ENCODE measurements at regions not wholly inside any gene's neighbourhood (a gene's known extent, or its start where the extent isn't known, plus 50 kb on each side); places are given as distances from the start of the nearest gene placed in this dataset.
"Not testable (repeated sequence)": the region's sequence is repeated elsewhere in the genome, so short reads cannot be mapped to it uniquely, and the experiment has no call there.

GRCh38 chr1:56133522-56134472, 445.6 kb downstream of the PLPP3 start:
- no peaks in the 10 kb centered on the region for H3K27me3 Mint-ChIP-seq (ENCODE audit: low read depth)
- H3K4me3 Mint-ChIP-seq: no peak overlapping the region
- H3K4me1 Mint-ChIP-seq (ENCODE audit: low read depth): no peaks in the 10 kb centered on the region
- DNase-seq (no peak), ATAC-seq (no peak)
- H3K9me3 Mint-ChIP-seq: no peaks in the 10 kb centered on the region
- H3K36me3 Mint-ChIP-seq (ENCODE audit: insufficient read depth): no peaks in the 10 kb centered on the region

- H3K4me1 Mint-ChIP-seq (ENCODE audit: low read depth): no peaks in the 10 kb centered on the region
- DNase-seq (no peak), ATAC-seq (no peak)
- no peak overlapping the region for H3K4me3 Mint-ChIP-seq
- H3K9me3 Mint-ChIP-seq: no peaks in the 10 kb centered on the region
- no peaks in the 10 kb centered on the region for H3K36me3 Mint-ChIP-seq (ENCODE audit: insufficient read depth)
- H3K27me3 Mint-ChIP-seq (ENCODE audit: low read depth): no peaks in the 10 kb centered on the region
Measured at GRCh38 chr1:56132520-56132919, 446.8 kb downstream of the PLPP3 start.

- no peak for DNase-seq
- no peaks in the 10 kb centered on the region for H3K27me3 Mint-ChIP-seq (ENCODE audit: low read depth)
- no peak for ATAC-seq
Measured at GRCh38 chr1:56129837-56130236, 449.5 kb downstream of the PLPP3 start.

GRCh38 chr1:56125316-56125715, 454.0 kb downstream of the PLPP3 start:
- peaks cover 11% of the 10 kb centered on the region for H3K9me3 Mint-ChIP-seq

More at GRCh38 chr1:56129837-56130236, 449.5 kb downstream of the PLPP3 start:
- H3K36me3 Mint-ChIP-seq (ENCODE audit: insufficient read depth): no peaks in the 10 kb centered on the region
- H3K4me1 Mint-ChIP-seq (ENCODE audit: low read depth): no peaks in the 10 kb centered on the region
- no peak overlapping the region for H3K4me3 Mint-ChIP-seq
- H3K9me3 Mint-ChIP-seq: no peaks in the 10 kb centered on the region

GRCh38 chr1:56123826-56124225, 455.5 kb downstream of the PLPP3 start:
- Mint-ChIP-seq H3K9me3 (peaks cover 11% of the 10 kb centered on the region), H3K4me1 (ENCODE audit: low read depth) (no peaks in the 10 kb centered on the region), H3K4me3 (no peak overlapping the region), H3K27me3 (ENCODE audit: low read depth) (no peaks in the 10 kb centered on the region), H3K36me3 (ENCODE audit: insufficient read depth) (no peaks in the 10 kb centered on the region)
- no peak for ATAC-seq
- no peak for DNase-seq

More at GRCh38 chr1:56125316-56125715, 454.0 kb downstream of the PLPP3 start:
- ATAC-seq: no peak
- H3K27me3 Mint-ChIP-seq (ENCODE audit: low read depth): no peaks in the 10 kb centered on the region
- no peak overlapping the region for H3K4me3 Mint-ChIP-seq
- no peaks in the 10 kb centered on the region for H3K36me3 Mint-ChIP-seq (ENCODE audit: insufficient read depth)
- H3K4me1 Mint-ChIP-seq (ENCODE audit: low read depth): no peaks in the 10 kb centered on the region
- no peak for DNase-seq

- peaks cover 11% of the 10 kb centered on the region for H3K9me3 Mint-ChIP-seq
- no peak for DNase-seq
- H3K27me3 Mint-ChIP-seq (ENCODE audit: low read depth): no peaks in the 10 kb centered on the region
- no peaks in the 10 kb centered on the region for H3K4me1 Mint-ChIP-seq (ENCODE audit: low read depth)
- no peak for ATAC-seq
- no peaks in the 10 kb centered on the region for H3K36me3 Mint-ChIP-seq (ENCODE audit: insufficient read depth)
- no peak overlapping the region for H3K4me3 Mint-ChIP-seq
Measured at GRCh38 chr1:56123421-56123820, 455.9 kb downstream of the PLPP3 start.

- no peaks in the 10 kb centered on the region for H3K4me1 Mint-ChIP-seq (ENCODE audit: low read depth)
Measured at GRCh38 chr1:56120021-56120420, 459.3 kb downstream of the PLPP3 start.

GRCh38 chr1:56118676-56119075, 460.7 kb downstream of the PLPP3 start:
- not testable (repeated sequence) for H3K4me3 Mint-ChIP-seq; H3K36me3 Mint-ChIP-seq (ENCODE audit: insufficient read depth); DNase-seq; ATAC-seq; H3K27me3 Mint-ChIP-seq (ENCODE audit: low read depth); H3K4me1 Mint-ChIP-seq (ENCODE audit: low read depth)
- peaks cover 20% of the 10 kb centered on the region for H3K9me3 Mint-ChIP-seq

More at GRCh38 chr1:56120021-56120420, 459.3 kb downstream of the PLPP3 start:
- H3K9me3 Mint-ChIP-seq: peaks cover 20% of the 10 kb centered on the region
- H3K4me3 Mint-ChIP-seq: no peak overlapping the region
- H3K36me3 Mint-ChIP-seq (ENCODE audit: insufficient read depth): no peaks in the 10 kb centered on the region
- H3K27me3 Mint-ChIP-seq (ENCODE audit: low read depth): no peaks in the 10 kb centered on the region
- no peak for ATAC-seq
- DNase-seq: no peak

- DNase-seq: no peak
- no peaks in the 10 kb centered on the region for H3K4me1 Mint-ChIP-seq (ENCODE audit: low read depth)
- no peaks in the 10 kb centered on the region for H3K27me3 Mint-ChIP-seq (ENCODE audit: low read depth)
- no peaks in the 10 kb centered on the region for H3K36me3 Mint-ChIP-seq (ENCODE audit: insufficient read depth)
- peaks cover 9% of the 10 kb centered on the region for H3K9me3 Mint-ChIP-seq
- no peak for ATAC-seq
- H3K4me3 Mint-ChIP-seq: no peak overlapping the region
Measured at GRCh38 chr1:56115701-56116100, 463.7 kb downstream of the PLPP3 start.

GRCh38 chr1:56113679-56114078, 465.7 kb downstream of the PLPP3 start:
- peaks cover 9% of the 10 kb centered on the region for H3K9me3 Mint-ChIP-seq
- no peaks in the 10 kb centered on the region for H3K27me3 Mint-ChIP-seq (ENCODE audit: low read depth)
- DNase-seq: no peak
- H3K36me3 Mint-ChIP-seq (ENCODE audit: insufficient read depth): no peaks in the 10 kb centered on the region
- H3K4me1 Mint-ChIP-seq (ENCODE audit: low read depth): no peaks in the 10 kb centered on the region
- no peak for ATAC-seq
- H3K4me3 Mint-ChIP-seq: no peak overlapping the region

- Mint-ChIP-seq H3K4me3 (no peak overlapping the region), H3K9me3 (peaks cover 19% of the 10 kb centered on the region), H3K4me1 (ENCODE audit: low read depth) (no peaks in the 10 kb centered on the region), H3K27me3 (ENCODE audit: low read depth) (no peaks in the 10 kb centered on the region), H3K36me3 (ENCODE audit: insufficient read depth) (no peaks in the 10 kb centered on the region)
- ATAC-seq (no peak), DNase-seq (no peak)
Measured at GRCh38 chr1:56107275-56107638, 472.1 kb downstream of the PLPP3 start.

- Mint-ChIP-seq H3K36me3 (ENCODE audit: insufficient read depth) (no peaks in the 10 kb centered on the region), H3K4me1 (ENCODE audit: low read depth) (no peaks in the 10 kb centered on the region), H3K4me3 (no peak overlapping the region), H3K27me3 (ENCODE audit: low read depth) (no peaks in the 10 kb centered on the region), H3K9me3 (peaks cover 19% of the 10 kb centered on the region)
- DNase-seq: no peak
- ATAC-seq: no peak
Measured at GRCh38 chr1:56106531-56107274, 472.7 kb downstream of the PLPP3 start.

GRCh38 chr1:56105397-56105796, 474.0 kb downstream of the PLPP3 start:
- Mint-ChIP-seq H3K36me3 (ENCODE audit: insufficient read depth) (no peaks in the 10 kb centered on the region), H3K4me1 (ENCODE audit: low read depth) (no peaks in the 10 kb centered on the region), H3K9me3 (peaks cover 19% of the 10 kb centered on the region), H3K27me3 (ENCODE audit: low read depth) (no peaks in the 10 kb centered on the region), H3K4me3 (no peak overlapping the region)
- DNase-seq: no peak
- ATAC-seq: no peak

GRCh38 chr1:56099766-56100265, 479.5 kb downstream of the PLPP3 start:
- no peaks in the 10 kb centered on the region for H3K4me1 Mint-ChIP-seq (ENCODE audit: low read depth)
- no peak overlapping the region for H3K4me3 Mint-ChIP-seq
- peaks cover 12% of the 10 kb centered on the region for H3K9me3 Mint-ChIP-seq
- no peak for DNase-seq
- H3K36me3 Mint-ChIP-seq (ENCODE audit: insufficient read depth): no peaks in the 10 kb centered on the region
- H3K27me3 Mint-ChIP-seq (ENCODE audit: low read depth): no peaks in the 10 kb centered on the region
- ATAC-seq: no peak
